ENCODE measurements at regions not wholly inside any gene's neighbourhood (a gene's known extent, or its start where the extent isn't known, plus 50 kb on each side); places are given as distances from the start of the nearest gene placed in this dataset.

DNA sequence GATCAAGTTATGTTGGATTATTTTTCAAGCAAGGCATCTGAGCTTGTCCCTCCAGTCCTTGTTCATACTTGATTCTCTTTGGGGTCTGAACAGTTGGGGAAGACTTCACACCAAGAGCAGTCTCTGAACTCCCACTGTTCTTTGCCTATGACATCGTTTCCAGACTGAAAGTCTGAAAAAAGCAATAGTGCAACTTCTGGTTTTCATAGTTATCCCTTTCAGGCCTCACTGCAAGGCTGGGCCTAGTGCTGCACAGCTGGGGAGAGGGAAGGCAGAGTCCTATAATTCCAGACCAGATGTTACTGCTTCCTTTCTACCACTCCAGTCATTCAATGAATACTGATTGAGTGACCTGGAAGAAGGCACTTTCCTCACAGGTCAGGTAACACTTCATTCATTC, 187.1 kb upstream of the CCND2 start:
- no peak for DNase-seq (ENCODE audit: low read depth, low spot score)
- no peak overlapping the region for H3K4me3 ChIP-seq (ENCODE audit: low read length)

DNA sequence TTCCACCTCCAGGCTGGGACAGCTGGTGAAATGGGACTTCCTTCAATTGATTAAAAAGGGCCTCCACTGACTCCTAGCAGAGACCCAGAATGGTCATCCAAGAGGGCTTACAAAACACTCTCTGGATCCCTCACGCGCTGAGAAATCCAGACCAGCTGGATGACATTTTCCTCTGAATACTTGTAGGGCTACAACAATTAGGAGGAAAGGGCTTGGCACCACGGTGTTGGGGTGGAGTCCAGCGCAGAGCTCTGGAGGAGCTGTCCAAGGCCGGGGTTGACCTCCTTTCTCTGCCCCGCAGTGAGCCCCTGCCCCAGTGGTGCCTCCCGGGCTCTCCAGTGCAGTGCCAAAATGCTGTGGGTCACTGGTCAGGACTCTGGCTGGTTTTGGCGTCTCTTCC, 189.0 kb upstream of the CCND2 start:
- no peak overlapping the region for H3K4me3 ChIP-seq (ENCODE audit: low read length)
- DNase-seq (ENCODE audit: low read depth, low spot score) = no peak

DNA sequence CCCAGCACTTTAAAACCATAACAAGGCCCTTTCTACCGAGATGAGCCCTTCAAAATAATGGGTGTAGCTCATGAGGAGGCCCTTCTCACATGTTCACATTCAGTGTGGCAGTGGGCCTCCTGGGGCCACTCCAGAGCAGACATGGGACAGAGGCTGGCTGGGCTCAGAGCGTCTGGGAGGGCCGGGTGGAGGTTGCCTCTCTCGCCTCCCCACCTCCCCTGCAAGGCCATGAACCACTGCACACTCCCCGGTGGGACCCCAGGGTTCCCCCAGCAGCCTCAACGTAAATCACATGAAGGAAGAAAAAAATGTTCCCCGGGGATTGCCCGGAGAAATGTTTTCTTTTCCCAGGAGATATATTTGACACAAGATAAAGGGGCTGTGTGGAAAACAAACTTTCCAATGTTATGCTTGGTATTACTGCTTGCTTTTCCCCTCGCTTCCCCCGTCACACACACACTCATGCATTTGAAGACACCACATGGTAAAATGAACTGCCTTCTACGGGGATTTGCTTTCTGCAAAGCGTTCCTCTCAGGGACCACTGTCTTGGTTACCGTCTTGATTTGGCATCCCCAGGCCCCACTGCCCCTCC, 190.7 kb upstream of the CCND2 start:
- no peak overlapping the region for H3K4me3 ChIP-seq (ENCODE audit: low read length)
- DNase-seq (ENCODE audit: low read depth, low spot score) = no peak

DNA sequence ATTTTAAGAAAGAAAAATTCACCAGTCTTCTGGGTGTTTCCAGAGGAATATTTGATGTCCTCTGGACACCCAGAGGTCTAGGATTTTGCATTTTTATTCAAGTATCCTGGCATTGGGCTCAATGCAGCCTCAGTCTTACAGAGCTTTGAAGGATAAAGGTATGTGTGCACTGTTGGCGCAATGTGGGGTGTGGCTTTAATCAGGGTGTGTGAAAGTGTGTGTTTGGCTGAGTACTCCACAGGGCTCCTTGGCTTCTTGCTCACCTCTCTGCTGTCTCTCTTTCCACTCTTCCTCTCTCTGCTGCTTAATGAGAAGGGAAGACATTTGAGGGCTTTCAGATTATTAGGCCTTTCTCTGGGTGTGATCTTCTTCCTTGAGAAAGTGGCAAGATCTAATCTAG, 193.3 kb upstream of the CCND2 start:
- no peak overlapping the region for H3K4me3 ChIP-seq (ENCODE audit: low read length)
- no peak for DNase-seq (ENCODE audit: low read depth, low spot score)

DNA sequence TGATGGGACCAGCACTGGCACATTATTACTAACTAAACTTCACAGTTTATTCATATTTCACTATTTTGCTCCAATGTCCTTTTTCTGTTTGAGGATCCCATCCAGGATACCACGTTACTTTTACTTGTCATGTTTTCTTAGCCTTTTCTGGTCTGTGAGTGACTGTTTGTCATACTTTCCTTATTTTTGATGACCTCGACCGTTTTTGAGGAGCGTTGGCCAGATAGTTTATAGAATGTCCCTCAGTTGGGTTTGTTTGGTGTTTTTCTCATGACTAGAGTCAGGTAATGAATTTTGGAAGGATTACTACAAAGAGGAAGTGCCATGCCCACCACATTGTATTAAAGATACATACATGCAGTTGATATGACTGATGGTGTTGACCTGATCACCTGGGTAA, 199.4 kb upstream of the CCND2 start:
- no peak overlapping the region for H3K4me3 ChIP-seq (ENCODE audit: low read length)

DNA sequence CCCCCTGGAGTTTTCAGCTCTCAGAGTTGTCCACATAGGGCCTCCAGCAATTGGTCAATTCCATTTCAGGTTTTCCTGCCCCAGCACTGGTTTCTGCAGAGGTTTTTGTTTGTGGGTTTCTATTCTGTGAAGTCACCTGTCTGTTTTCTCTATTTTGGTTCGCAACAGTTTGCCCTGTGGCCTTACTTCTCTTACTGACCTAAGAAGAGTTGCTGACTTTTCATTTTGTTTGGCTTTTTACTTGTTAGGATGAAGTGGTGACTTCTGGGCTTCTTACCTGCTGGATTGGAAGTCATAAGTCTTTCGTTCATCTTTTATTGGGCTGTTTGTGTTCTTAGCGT, 196.4 kb upstream of the PARP11 start:
- DNase-seq (ENCODE audit: low read depth, low spot score) = no peak
- no peak overlapping the region for H3K4me3 ChIP-seq (ENCODE audit: low read length)

More for the DNA sequence above, 199.4 kb upstream of the CCND2 start:
- DNase-seq (ENCODE audit: low read depth, low spot score) = no peak

DNA sequence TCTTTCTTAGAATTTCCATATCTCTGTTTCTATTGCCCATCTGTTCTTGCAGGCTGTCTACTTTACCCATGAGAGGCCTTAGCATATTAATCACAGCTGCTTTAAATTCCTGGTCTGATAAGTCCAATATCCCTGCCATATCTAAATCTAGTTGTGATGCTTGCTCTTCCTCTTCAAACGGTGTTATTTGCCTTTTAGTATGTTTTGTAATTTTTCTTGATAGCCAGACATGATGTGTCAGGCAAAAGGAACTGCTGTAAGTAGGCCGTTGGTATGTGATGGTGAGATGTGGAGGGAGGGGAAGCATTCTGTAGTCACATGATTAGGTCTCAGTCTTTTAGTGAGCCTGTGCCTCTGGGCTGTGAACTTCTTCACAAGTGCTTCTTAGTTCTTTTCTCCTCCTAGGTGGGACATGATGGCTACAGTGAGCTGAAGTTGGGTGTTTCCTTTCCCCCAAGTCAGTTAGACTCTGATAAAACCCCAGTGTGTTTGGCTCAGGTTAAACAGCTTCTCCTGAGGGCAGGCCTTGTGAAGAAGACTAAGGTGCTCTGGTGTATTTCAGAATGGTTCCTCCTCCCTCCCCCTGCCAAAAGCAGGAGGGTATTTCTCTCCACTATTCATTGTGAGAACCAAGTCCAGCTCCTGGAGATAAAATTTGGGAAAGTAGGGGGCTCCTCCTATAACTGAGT, 195.9 kb upstream of the PARP11 start:
- no peak overlapping the region for H3K4me3 ChIP-seq (ENCODE audit: low read length)
- DNase-seq (ENCODE audit: low read depth, low spot score) = no peak

DNA sequence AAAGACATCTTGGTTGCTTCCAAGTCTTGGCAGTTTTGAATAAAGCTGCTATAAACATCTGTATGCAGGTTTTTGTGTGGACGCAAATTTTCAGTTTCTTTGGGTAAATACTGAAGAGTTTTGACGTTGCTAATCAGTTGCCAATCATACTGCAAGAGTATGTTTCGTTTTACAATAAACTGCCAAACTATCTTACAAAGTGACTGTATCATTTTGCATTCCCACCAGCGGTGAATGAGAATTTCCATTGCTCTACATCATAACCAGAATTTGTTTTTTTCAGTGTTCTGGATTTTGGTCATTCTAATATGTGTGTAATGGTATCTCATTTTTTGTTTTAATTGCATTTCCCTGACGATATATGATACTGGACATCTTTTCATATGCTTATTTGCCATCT, 190.8 kb upstream of the PARP11 start:
- no peak overlapping the region for H3K4me3 ChIP-seq (ENCODE audit: low read length)
- no peak for DNase-seq (ENCODE audit: low read depth, low spot score)

DNA sequence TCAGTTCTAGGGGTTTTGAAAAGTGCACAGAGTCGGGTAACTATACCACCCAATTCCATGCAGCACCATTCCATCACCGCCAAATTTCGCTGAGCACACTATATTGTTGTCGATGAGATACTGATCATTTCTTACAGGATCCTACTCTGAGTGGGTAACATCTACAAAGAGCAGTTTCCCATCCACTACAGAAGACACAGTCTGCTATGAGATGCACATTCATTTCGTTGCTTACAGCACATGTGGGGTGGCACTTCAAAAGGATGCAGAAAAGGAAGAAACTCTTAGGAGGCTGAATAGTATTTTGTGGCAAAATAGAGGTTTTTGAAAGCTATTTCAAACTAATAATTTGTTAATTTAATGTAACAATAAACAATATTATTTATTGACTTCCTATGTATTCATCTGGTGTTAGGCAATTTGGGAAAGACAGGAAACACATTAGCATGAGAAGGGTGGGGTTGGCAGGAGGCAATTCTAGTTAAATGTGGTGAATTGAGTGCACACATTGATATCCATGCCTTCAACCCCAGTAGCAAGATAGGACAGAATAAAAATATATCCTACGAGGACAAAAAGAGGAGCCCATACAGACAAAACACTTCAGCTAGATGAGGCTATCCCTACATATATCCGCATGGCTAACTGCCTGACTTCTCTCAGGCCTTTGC, 186.8 kb upstream of the PARP11 start:
- DNase-seq (ENCODE audit: low read depth, low spot score) = no peak
- H3K4me3 ChIP-seq (ENCODE audit: low read length) = no peak overlapping the region

DNA sequence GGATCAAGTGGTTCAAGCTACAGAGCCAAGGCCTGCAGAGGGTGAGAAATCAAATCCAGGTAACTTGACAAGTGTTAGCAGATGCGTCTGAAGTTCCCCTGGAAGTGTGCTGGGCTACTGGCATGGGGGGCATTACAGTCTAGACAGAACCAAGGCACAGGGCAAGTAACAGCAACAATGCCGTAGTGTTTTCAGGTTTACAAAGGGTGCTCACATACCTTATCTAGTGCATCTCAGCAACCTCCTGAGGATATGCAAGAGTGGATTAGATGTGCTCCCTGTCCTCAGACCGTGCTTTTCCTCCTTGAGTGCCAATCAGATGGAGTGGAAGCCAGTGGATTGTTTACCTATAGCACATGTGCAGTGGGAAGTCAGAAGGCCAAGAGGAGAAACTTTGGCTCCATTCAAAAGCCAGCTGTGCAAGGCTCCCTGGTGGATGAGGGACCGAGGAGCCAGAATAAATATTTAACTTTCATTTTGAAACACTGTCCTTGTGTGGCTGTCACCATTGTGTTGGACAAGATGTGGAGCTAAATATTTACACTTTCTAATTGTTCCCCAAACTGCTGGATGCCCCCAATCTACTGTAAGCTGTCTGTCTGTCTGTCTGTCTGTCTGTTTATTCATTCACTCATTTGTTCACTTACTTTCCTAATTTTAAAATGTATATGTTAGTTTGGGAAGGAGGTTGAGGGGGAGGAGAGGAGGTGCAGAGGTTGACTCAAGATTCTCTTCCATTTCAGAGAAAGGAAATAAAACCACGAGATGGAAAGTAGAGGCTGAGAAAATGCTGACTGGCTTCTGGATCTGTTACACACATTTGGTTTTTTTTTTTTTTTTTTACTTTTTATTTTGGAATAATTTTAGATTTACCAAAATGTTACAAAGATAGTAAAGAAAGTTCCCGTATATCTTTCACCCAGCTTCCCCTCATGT, 184.0 kb upstream of the PARP11 start:
- DNase-seq (ENCODE audit: low read depth, low spot score) = no peak
- H3K4me3 ChIP-seq (ENCODE audit: low read length) = no peak overlapping the region

DNA sequence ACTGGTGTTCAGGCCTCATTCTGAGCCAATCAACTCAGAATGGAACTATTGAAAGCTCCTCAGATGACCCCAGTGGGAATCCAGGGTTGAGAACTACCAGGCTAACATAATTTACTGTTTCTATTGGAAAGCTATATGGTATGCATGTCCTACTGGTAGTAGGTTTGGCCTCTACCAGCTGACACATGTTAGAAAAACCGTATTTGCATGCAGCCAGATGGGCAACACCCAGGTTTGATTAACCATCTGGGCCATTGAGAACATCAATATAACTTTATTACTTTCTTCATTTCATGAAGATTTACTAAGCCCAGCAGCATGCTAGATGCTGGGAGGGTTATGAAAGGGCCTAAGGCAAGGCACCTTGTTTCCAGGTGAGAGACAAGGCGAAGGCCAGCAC, 181.4 kb upstream of the PARP11 start:
- no peak for DNase-seq (ENCODE audit: low read depth, low spot score)
- H3K4me3 ChIP-seq (ENCODE audit: low read length) = no peak overlapping the region

DNA sequence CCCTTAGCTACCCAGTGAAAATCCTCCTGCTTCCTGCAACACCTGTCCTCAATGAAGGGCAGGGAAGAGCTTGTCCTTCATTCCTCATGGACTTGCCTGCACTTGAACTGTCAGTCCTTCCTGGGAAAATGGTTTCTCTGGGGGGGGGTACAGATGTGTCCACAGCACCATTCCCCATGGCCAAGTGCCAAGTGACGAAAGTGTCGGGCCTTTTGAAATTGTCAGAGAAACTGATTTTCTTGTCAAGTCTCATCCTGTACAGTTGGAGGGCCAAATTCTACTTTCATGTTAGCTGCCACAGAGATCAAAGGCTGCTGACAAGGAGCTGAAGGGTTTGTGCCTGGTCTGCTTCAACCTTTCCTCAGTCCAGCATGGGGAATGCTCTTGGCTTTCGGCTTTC, 179.5 kb upstream of the PARP11 start:
- no peak overlapping the region for H3K4me3 ChIP-seq (ENCODE audit: low read length)
- no peak for DNase-seq (ENCODE audit: low read depth, low spot score)

DNA sequence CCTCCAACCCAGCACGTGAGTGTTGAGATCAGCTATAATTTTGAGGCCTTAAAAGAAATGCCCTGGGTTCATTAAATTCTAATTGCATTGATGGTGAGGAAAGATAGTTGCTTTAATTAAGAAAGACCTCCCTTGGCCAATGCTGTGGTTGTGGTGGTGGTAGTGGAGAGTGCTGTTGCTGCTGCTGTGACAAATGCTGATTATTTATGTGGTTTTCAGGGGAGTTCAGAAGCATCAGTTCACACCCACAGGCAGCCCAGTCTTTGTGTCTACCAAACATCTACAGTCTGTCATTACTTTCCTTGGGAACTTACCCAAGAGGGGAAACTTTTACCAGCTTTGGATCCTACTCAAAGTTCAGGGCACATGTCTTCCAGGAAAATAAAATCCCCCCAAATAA, 178.4 kb upstream of the PARP11 start:
- H3K4me3 ChIP-seq (ENCODE audit: low read length) = no peak overlapping the region
- peak; percentile 9 for DNase-seq (ENCODE audit: low read depth, low spot score)

DNA sequence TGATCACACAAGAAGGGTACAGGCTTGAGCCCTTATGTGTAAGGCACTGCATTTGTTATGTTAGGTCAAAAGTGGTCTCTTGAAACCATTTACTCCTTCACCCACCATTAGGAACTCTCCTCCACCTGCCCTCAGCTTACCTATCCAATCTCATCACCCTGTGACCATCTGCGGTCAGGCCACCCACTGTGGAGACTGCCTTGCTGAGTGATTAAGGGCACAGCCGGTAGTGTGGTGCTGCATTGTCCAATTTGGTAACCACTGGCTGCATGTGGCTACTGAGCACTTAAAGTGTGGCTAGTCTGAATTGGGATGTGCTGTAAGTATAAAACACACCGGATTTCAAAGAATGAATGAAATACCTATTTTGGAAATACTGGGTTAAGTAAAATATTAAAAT, 177.1 kb upstream of the PARP11 start:
- no peak overlapping the region for H3K4me3 ChIP-seq (ENCODE audit: low read length)
- no peak for DNase-seq (ENCODE audit: low read depth, low spot score)

DNA sequence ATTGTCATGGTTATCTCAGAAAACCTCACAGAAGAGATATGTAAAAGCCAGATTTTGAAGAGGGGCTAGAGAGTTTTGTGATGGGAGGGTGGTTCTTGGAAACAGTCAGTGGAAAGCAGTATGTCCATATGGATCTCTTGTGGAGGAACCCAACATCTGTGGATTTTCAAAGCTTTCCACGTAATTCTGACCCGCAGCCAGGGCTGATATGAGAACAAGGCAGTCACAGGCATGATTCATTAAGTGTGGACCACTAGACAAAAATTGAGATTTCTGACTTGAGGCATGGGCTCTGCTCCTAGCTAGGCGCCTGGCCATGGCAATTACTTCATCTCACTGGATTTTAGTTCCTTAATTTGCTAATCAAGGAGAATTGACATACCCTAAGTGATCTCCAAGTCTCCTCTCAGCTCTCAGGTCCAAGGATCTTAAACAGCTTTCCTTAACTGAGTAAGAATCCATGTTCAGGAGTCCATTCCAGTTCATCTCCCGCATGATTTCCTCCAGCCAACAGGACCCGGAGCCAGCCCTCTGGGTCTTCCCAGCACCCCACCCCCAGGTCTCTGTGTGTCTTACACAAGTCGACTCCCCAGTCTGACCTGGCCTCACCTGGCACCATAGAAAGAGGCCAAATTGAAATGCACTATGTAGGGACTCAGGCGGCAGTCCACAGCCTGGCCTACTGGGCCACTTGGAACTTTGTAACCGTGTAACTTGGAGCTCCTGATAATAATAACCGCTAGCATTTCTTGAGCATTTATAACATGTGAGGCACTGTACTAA, 176.3 kb upstream of the PARP11 start:
- DNase-seq (ENCODE audit: low read depth, low spot score) = no peak
- no peak overlapping the region for H3K4me3 ChIP-seq (ENCODE audit: low read length)

DNA sequence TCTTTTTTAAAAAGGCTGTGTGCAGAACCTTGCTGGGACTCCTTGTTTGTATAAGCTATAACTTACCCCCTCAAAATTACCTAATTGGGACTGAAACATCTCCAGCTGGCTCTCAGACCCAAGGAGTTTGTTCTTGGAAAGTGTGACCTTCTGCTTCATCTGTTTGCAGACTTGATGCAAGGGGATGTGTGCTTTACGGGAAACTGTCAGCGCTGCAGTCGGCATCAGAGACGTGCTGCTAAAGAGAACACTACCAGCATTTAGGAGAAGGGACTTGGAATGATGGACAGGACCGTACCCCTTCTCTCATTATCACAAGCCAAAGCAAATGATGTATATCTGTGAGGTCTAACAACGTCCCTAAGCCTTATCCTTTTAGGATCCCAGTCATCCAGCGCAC, 174.2 kb upstream of the PARP11 start:
- no peak overlapping the region for H3K4me3 ChIP-seq (ENCODE audit: low read length)
- no peak for DNase-seq (ENCODE audit: low read depth, low spot score)

DNA sequence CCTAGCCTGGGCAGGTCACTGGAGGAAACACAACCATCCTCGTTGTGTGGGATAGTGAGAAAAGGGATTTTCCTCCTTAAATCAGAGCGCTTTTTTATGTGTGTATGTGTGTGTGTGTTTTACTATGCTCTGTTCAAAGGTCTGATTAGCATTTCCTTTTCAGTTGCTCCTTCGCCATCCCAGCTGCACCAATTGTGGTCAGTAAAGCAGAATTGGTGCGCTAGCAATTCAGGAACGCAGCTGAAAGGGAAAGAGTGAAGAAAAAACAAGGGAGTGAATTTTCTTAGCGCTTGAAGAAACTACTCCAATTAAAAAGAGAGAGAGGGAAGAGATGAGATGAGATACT, 173.3 kb upstream of the PARP11 start:
- DNase-seq (ENCODE audit: low read depth, low spot score) = no peak

DNA sequence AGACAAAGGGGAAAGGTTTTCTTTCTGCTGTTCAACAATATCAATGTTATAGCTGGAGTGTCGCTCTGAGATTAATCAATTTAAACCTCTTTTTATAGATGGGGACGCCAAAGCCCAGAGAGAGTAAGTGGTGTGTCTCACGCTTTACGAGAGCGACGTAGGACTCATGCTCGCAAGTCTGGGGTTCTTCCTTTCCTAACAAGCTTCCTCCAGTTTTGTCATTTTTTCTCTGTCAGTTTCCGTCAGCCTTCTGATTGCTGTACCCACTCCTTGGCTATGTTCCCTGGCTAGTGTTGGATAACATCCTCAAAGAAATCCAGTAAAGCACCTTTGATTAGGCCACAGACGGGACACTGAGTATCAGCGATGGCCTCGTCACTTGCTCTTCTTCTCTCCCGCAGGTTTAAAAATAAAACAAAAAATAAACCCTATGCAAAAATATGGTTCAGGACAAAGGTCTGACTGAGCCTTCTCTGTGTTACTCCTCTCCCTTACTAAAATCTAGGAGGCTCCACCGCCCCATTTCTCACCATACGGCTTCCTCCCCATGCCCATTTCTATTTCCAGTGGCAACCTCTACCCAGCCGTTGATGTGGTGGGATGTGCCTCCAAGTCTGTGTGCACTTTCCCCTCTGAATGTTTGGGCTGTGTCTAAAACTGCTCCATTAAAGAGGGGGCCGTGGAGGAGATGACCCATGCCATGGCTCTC, 172.7 kb upstream of the PARP11 start:
- no peak for DNase-seq (ENCODE audit: low read depth, low spot score)

More for the DNA sequence above, 173.3 kb upstream of the PARP11 start:
- no peak overlapping the region for H3K4me3 ChIP-seq (ENCODE audit: low read length)

More for the DNA sequence above, 172.7 kb upstream of the PARP11 start:
- H3K4me3 ChIP-seq (ENCODE audit: low read length) = no peak overlapping the region

Data from Jurkat, Clone E6-1 (cell line).